ENCODE measurements at regions not wholly inside any gene's neighbourhood (a gene's known extent, or its start where the extent isn't known, plus 50 kb on each side); places are given as distances from the start of the nearest gene placed in this dataset.

GRCh38 chr3:31476209-31476608 is 56.5 kb upstream of the STT3B start:
- DNase-seq (ENCODE audit: low read depth): no peak
- no peak for TF ChIP-seq CTCF (IDR thresholded peaks at IDR 0.05; ENCODE audit: low read depth, low read length, missing control alignments)
- no peak overlapping the region for H3K4me3 ChIP-seq (ENCODE audit: low read depth, low read length)

GRCh38 chr3:31479431-31479830 is 53.3 kb upstream of the STT3B start:
- TF ChIP-seq CTCF (IDR thresholded peaks at IDR 0.05; ENCODE audit: low read depth, low read length, missing control alignments): no peak
- no peak overlapping the region for H3K4me3 ChIP-seq (ENCODE audit: low read depth, low read length)
- DNase-seq (ENCODE audit: low read depth): no peak

GRCh38 chr3:31481697-31482096 is 51.0 kb upstream of the STT3B start:
- no peak overlapping the region for H3K4me3 ChIP-seq (ENCODE audit: low read depth, low read length)
- TF ChIP-seq CTCF (IDR thresholded peaks at IDR 0.05; ENCODE audit: low read depth, low read length, missing control alignments): no peak
- no peak for DNase-seq (ENCODE audit: low read depth)

GRCh38 chr3:31482493-31483200 is 50.1 kb upstream of the STT3B start:
- no peak for TF ChIP-seq CTCF (IDR thresholded peaks at IDR 0.05; ENCODE audit: low read depth, low read length, missing control alignments)
- no peak for DNase-seq (ENCODE audit: low read depth)

More at GRCh38 chr3:31482493-31483200, 50.1 kb upstream of the STT3B start:
- no peak overlapping the region for H3K4me3 ChIP-seq (ENCODE audit: low read depth, low read length)

All from GM12864 (cell line).